Upper lobe of left lung (tissue), 6 donors: ENCODE measurements at regions not wholly inside any gene's neighbourhood (a gene's known extent, or its start where the extent isn't known, plus 50 kb on each side); places are given as distances from the start of the nearest gene placed in this dataset.

ENCODE experiments used
- ATAC-seq, 2 donors: fragments of 200-7000 bp; cut with Tn5 transposase; one replicate each; pipeline ENCODE4 v1.9.1; 2022; ENCODE audit warnings: mild to moderate bottlenecking in 2 of 2, moderate library complexity in 2 of 2; ENCODE audit not compliant: low FRiP score in 2 of 2
- DNase-seq, 2 donors: peaks; one replicate each; pipeline ENCODE4 v3.0.0-alpha.2; 2019 to 2020
- H3K27ac ChIP-seq, 4 donors: fragments of 200-600 bp; sonication (generic); one replicate each; pipeline ENCODE4 v1.5.1; 2016 to 2019
- H3K27me3 ChIP-seq, 4 donors: fragments of 200-600 bp; sonication (generic); one replicate each; pipeline ENCODE4 v1.5.1; 2017 to 2019
- H3K36me3 ChIP-seq, 4 donors: fragments of 200-600 bp; sonication (generic); one replicate each; pipeline ENCODE4 v1.5.1; 2016 to 2019
- H3K4me1 ChIP-seq, 4 donors: fragments of 200-600 bp; sonication (generic); one replicate each; pipeline ENCODE4 v1.5.1; 2018 to 2019
- H3K4me3 ChIP-seq, 4 donors: fragments of 200-600 bp; sonication (generic); one replicate each; pipeline ENCODE4 v1.5.1; 2017 to 2019; ENCODE audit warnings: mild to moderate bottlenecking in 2 of 4, moderate library complexity in 1 of 4
- H3K9me3 ChIP-seq, 4 donors: fragments of 200-600 bp; sonication (generic); one replicate each; pipeline ENCODE4 v1.5.1; 2018 to 2019
- CTCF ChIP-seq, 6 experiments: fragments of 450-650 bp in 4 of 6; fragments of 200-600 bp in 2 of 6; sonication (generic) in 2 of 6; IDR thresholded peaks; one replicate each; pipeline ENCODE4 v1.5.1; 2016 to 2019; ENCODE audit warnings: antibody characterized with exemption in 6 of 6
- EP300 ChIP-seq, 4 donors: sonication (generic); formaldehyde crosslinking; IDR thresholded peaks; one replicate each; pipeline ENCODE4 v1.5.1; 2017; ENCODE audit warnings: antibody characterized with exemption in 4 of 4, control low read depth in 2 of 4
- POLR2A ChIP-seq, 4 donors: fragments of 450-650 bp; IDR thresholded peaks; one replicate each; pipeline ENCODE4 v1.5.1; 2016 to 2017; ENCODE audit warnings: antibody characterized with exemption in 4 of 4, mild to moderate bottlenecking in 2 of 4
- POLR2AphosphoS5 ChIP-seq, 2 donors: sonication (generic); formaldehyde crosslinking; IDR thresholded peaks; one replicate each; pipeline ENCODE4 v1.5.1; 2017; ENCODE audit warnings: antibody characterized with exemption in 2 of 2
- WGBS, 2 donors: methylation state at CpG; one replicate each; pipeline ENCODE4 v1.1.5; 2017 to 2018; 5-methylcytosine and 5-hydroxymethylcytosine counted together
- donor health status: DM: no; HTN: no; CAD: no; lungs with moderate emphysema.
- donor health status: DM: no; HTN: yes; CAD: no; lungs with severe emphysema.

GRCh38 chr5:35407697-35408096 is 177.4 kb upstream of the PRLR start:
- TF ChIP-seq CTCF (IDR thresholded peaks at IDR 0.05) (no peak), EP300 (IDR thresholded peaks at IDR 0.05) (no peak), POLR2AphosphoS5 (IDR thresholded peaks at IDR 0.05) (no peak), POLR2A (IDR thresholded peaks at IDR 0.05) (no peak)
- DNase-seq (no peak), ATAC-seq (no peak)
- Histone ChIP-seq H3K27ac (no peak overlapping the region), H3K4me3 (no peak overlapping the region), H3K4me1 (no peaks in the 10 kb centered on the region), H3K36me3 (no peaks in the 10 kb centered on the region), H3K9me3 (no peaks in the 10 kb centered on the region), H3K27me3 (no peaks in the 10 kb centered on the region)

- Histone ChIP-seq H3K4me3 (no peak overlapping the region), H3K27me3 (no peaks in the 10 kb centered on the region), H3K9me3 (no peaks in the 10 kb centered on the region), H3K36me3 (no peaks in the 10 kb centered on the region), H3K27ac (no peak overlapping the region), H3K4me1 (no peaks in the 10 kb centered on the region)
- peak in 1 of 2 donors; percentile 49 for ATAC-seq
- WGBS, 2 donors, result 95 to 97% methylated on average over 9 to 15 of the region's 15 CpGs
- DNase-seq, result peak in 1 of 2 donors; percentile 38
- no peak for TF ChIP-seq EP300 (IDR thresholded peaks at IDR 0.05)
- TF ChIP-seq POLR2AphosphoS5 (IDR thresholded peaks at IDR 0.05), result no peak
- TF ChIP-seq POLR2A (IDR thresholded peaks at IDR 0.05), result no peak
- no peak for TF ChIP-seq CTCF (IDR thresholded peaks at IDR 0.05)
Observed at GRCh38 chr5:35405938-35406337, 175.7 kb upstream of the PRLR start.

GRCh38 chr5:35404701-35405100 is 174.4 kb upstream of the PRLR start:
- Histone ChIP-seq H3K27ac (no peak overlapping the region), H3K4me1 (no peaks in the 10 kb centered on the region), H3K27me3 (no peaks in the 10 kb centered on the region), H3K9me3 (no peaks in the 10 kb centered on the region), H3K4me3 (no peak overlapping the region), H3K36me3 (no peaks in the 10 kb centered on the region)
- no peak for ATAC-seq
- WGBS, 2 donors, result 94 to 95% methylated on average over 9 of the region's 9 CpGs
- no peak for DNase-seq
- TF ChIP-seq POLR2AphosphoS5 (IDR thresholded peaks at IDR 0.05) (no peak), EP300 (IDR thresholded peaks at IDR 0.05) (no peak), CTCF (IDR thresholded peaks at IDR 0.05) (no peak), POLR2A (IDR thresholded peaks at IDR 0.05) (no peak)

GRCh38 chr5:35393901-35394300 is 163.6 kb upstream of the PRLR start:
- WGBS, 2 donors, result 84 to 86% methylated on average over 4 of the region's 4 CpGs
- DNase-seq (no peak), ATAC-seq (no peak)
- H3K27me3 ChIP-seq, result no peaks in the 10 kb centered on the region
- H3K4me3 ChIP-seq, result no peak overlapping the region
- no peak overlapping the region for H3K27ac ChIP-seq
- no peaks in the 10 kb centered on the region for H3K36me3 ChIP-seq
- TF ChIP-seq POLR2AphosphoS5 (IDR thresholded peaks at IDR 0.05), result no peak
- no peak for TF ChIP-seq EP300 (IDR thresholded peaks at IDR 0.05)
- no peak for TF ChIP-seq POLR2A (IDR thresholded peaks at IDR 0.05)
- TF ChIP-seq CTCF (IDR thresholded peaks at IDR 0.05), result no peak
- H3K4me1 ChIP-seq, result no peaks in the 10 kb centered on the region
- no peaks in the 10 kb centered on the region for H3K9me3 ChIP-seq

GRCh38 chr5:35384658-35385057 is 154.4 kb upstream of the PRLR start:
- ATAC-seq (no peak), DNase-seq (no peak)
- Histone ChIP-seq H3K27ac (no peak overlapping the region), H3K9me3 (no peaks in the 10 kb centered on the region), H3K36me3 (no peaks in the 10 kb centered on the region), H3K4me3 (no peak overlapping the region), H3K27me3 (no peaks in the 10 kb centered on the region), H3K4me1 (no peaks in the 10 kb centered on the region)
- 90 to 92% methylated on average over 2 of the region's 2 CpGs for WGBS, 2 donors
- TF ChIP-seq POLR2A (IDR thresholded peaks at IDR 0.05) (no peak), EP300 (IDR thresholded peaks at IDR 0.05) (no peak), POLR2AphosphoS5 (IDR thresholded peaks at IDR 0.05) (no peak), CTCF (IDR thresholded peaks at IDR 0.05) (no peak)
